SU-DHL-6 (cell line): ENCODE measurements at regions not wholly inside any gene's neighbourhood (a gene's known extent, or its start where the extent isn't known, plus 50 kb on each side); places are given as distances from the start of the nearest gene placed in this dataset.

Experiments
- EZH2phosphoT487 ChIP-seq: fragments of 200-600 bp; sonication (generic), shearing (Covaris generic); conservative IDR thresholded peaks from 2 replicates; pipeline ENCODE4 v1.6.1; 2018; ENCODE audit warnings: mild to moderate bottlenecking, antibody characterized with exemption, low read length, moderate library complexity, mixed read lengths
- TF ChIP-seq, protein P1 (sequence below): fragments of 200-600 bp; sonication (generic); IDR thresholded peaks from one replicate; pipeline ENCODE4 v1.5.1; 2017; ENCODE audit warnings: antibody characterized with exemption, mild to moderate bottlenecking, low read length, moderate library complexity; ENCODE audit not compliant: insufficient read depth, poor library complexity, severe bottlenecking

DNA sequence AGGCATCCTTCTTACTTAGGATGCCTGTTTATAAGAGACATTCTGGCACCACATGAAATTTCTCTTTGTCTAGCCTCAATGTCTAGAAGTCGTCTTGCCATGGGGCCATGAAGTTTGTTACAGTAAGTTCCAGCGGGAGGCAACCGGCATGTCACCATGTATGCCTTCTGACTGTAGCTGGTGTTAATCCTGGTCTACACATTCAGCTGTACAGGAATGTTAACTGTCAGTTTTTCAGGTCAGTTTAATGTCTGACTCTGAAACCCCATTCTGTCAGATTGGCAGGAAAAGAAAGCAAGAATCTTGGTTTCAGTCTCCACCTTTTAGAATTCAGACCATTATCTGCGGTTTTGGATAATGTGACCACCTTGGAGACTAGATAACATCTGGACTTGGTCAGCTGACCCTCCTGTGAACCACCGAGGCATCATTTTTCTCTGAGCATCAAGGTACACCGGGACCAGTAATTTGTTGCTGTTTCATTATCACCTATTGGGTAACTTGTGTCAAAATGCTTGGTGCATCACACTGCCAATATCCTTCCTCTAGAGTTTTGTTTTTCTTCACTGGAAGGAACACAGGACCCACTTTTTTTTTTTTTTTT is 228.7 kb downstream of the DOK5 start:
- TF ChIP-seq, protein P1, sequence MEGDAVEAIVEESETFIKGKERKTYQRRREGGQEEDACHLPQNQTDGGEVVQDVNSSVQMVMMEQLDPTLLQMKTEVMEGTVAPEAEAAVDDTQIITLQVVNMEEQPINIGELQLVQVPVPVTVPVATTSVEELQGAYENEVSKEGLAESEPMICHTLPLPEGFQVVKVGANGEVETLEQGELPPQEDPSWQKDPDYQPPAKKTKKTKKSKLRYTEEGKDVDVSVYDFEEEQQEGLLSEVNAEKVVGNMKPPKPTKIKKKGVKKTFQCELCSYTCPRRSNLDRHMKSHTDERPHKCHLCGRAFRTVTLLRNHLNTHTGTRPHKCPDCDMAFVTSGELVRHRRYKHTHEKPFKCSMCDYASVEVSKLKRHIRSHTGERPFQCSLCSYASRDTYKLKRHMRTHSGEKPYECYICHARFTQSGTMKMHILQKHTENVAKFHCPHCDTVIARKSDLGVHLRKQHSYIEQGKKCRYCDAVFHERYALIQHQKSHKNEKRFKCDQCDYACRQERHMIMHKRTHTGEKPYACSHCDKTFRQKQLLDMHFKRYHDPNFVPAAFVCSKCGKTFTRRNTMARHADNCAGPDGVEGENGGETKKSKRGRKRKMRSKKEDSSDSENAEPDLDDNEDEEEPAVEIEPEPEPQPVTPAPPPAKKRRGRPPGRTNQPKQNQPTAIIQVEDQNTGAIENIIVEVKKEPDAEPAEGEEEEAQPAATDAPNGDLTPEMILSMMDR: no peak
- TF ChIP-seq EZH2phosphoT487: no peak
